ENCODE measurements at regions not wholly inside any gene's neighbourhood (a gene's known extent, or its start where the extent isn't known, plus 50 kb on each side); places are given as distances from the start of the nearest gene placed in this dataset.

DNA sequence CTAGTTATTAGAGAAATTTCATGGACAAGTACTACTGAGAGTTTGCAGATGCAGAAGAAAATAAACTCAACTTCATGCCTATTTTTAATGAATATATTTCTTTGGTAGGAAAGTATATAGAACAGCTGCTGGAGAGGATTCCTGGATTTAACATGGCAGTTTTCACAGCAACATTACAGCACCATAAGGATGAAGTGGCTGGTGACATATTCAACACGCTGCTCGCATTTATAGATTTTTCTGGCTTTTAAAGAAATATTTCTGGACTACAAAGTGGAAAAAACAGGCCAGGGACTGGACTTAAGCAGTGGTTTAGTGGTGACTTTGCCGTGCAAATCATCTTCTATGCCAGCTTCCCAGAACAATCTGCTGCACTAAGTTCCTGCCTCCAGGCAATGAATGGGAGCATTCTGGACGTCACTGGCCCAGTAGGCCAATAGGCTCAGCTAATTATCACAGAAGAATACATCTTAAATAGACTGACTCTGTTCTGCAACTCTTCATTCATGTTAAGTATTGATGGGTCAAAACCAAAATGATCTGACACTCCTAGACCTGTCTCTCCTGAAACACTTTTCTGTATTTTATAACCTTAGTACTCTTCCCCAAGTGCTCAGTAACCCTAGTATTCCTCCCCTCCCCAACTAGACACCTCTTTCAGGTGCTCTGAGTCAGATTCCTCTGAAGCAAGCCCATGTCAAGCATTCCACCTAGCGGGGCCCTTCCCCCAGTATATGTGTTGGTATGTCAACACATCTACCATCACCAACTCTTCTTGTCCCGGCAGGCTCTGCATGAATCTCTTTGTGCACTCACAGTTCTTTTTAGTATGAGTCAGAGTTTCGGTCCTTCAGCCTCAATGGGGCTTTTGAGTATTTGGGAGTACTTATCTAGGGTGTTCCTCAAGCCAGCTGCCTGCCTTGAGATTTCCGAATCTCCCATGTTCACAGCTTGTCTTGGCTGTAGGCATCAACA, 625.5 kb downstream of the CHSY3 start:
- TF ChIP-seq MEF2A (IDR thresholded peaks at IDR 0.05; ENCODE audit: insufficient read depth, low read depth, low read length) (no peak), POLR2A (IDR thresholded peaks at IDR 0.05; ENCODE audit: low read depth, low read length) (no peak), NBN (IDR thresholded peaks at IDR 0.05) (no peak), EED (IDR thresholded peaks at IDR 0.05; ENCODE audit: low read depth) (no peak), SIN3A (IDR thresholded peaks at IDR 0.05; ENCODE audit: low read depth, low read length) (no peak), TCF12 (IDR thresholded peaks at IDR 0.05; ENCODE audit: low read depth, low read length) (no peak), KDM1A (IDR thresholded peaks at IDR 0.05; ENCODE audit: borderline replicate concordance) (no peak), CBFB (IDR thresholded peaks at IDR 0.05; ENCODE audit: low read depth) (no peak), SMC3 (IDR thresholded peaks at IDR 0.05; ENCODE audit: borderline replicate concordance, low read length) (no peak), STAT1 (conservative IDR thresholded peaks at IDR 0.05) (no peak), POLR2AphosphoS5 (IDR thresholded peaks at IDR 0.05; ENCODE audit: low read length) (no peak)
- TF ChIP-seq, protein P1, sequence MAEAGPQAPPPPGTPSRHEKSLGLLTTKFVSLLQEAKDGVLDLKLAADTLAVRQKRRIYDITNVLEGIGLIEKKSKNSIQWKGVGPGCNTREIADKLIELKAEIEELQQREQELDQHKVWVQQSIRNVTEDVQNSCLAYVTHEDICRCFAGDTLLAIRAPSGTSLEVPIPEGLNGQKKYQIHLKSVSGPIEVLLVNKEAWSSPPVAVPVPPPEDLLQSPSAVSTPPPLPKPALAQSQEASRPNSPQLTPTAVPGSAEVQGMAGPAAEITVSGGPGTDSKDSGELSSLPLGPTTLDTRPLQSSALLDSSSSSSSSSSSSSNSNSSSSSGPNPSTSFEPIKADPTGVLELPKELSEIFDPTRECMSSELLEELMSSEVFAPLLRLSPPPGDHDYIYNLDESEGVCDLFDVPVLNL (IDR thresholded peaks at IDR 0.05; ENCODE audit: low read depth, low read length) = no peak
- TF ChIP-seq, protein P2, sequence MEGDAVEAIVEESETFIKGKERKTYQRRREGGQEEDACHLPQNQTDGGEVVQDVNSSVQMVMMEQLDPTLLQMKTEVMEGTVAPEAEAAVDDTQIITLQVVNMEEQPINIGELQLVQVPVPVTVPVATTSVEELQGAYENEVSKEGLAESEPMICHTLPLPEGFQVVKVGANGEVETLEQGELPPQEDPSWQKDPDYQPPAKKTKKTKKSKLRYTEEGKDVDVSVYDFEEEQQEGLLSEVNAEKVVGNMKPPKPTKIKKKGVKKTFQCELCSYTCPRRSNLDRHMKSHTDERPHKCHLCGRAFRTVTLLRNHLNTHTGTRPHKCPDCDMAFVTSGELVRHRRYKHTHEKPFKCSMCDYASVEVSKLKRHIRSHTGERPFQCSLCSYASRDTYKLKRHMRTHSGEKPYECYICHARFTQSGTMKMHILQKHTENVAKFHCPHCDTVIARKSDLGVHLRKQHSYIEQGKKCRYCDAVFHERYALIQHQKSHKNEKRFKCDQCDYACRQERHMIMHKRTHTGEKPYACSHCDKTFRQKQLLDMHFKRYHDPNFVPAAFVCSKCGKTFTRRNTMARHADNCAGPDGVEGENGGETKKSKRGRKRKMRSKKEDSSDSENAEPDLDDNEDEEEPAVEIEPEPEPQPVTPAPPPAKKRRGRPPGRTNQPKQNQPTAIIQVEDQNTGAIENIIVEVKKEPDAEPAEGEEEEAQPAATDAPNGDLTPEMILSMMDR (IDR thresholded peaks at IDR 0.05 in 2 of 3, conservative IDR thresholded peaks at IDR 0.05 in 1 of 3; ENCODE audit: control insufficient read depth in 2 of 3, extremely low read depth in 1 of 3, insufficient read depth in 1 of 3, low read depth in 3 of 3, low read length in 3 of 3) = no peak
